ENCODE measurements at regions not wholly inside any gene's neighbourhood (a gene's known extent, or its start where the extent isn't known, plus 50 kb on each side); places are given as distances from the start of the nearest gene placed in this dataset.

DNA sequence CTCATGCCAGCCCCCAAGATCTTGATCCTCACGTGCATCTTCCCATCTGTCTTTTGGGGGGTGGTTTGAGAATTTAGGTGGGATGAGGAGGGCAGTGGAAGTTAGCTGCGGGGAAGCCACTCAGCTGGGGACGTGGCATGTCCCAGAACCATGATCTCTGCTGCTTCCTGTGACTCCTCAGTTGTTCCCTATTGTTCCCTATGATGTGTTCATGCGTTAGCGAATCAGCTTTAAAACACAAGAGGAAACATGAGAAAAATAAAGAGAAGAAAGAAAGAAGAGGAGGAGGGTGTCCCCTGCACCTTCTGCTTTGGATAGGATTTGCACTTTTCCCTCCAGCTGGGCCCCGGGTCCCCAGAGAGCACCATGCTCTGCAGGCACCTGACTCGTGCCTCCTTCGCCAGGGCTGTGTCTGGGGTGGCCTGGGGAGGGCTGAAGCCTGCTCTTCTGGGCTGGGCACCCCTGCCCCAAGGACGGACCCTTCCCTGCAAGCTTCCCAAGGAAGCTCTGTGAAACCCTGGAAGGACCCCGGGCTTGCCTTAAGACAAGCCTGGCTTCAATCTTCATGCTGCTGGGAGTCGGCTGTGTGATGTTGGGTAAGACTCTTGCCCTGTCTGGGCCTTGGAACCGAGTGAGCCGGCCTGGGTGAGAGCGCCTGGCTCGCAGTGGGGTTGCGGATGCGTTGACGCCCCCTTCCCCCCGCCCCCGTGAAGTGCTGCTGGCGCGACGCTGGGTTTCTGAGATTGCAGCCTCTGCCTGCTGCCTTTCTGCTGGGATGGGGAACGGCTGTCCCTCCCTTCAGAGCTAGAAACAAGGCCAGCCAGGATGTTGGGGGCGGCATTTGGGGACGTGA lies 62.8 kb upstream of the CIBAR2 start:
- no peak for DNase-seq

- no peak for DNase-seq
Measured at GRCh38 chr16:85175724-85176233, 63.5 kb upstream of the CIBAR2 start.

DNA sequence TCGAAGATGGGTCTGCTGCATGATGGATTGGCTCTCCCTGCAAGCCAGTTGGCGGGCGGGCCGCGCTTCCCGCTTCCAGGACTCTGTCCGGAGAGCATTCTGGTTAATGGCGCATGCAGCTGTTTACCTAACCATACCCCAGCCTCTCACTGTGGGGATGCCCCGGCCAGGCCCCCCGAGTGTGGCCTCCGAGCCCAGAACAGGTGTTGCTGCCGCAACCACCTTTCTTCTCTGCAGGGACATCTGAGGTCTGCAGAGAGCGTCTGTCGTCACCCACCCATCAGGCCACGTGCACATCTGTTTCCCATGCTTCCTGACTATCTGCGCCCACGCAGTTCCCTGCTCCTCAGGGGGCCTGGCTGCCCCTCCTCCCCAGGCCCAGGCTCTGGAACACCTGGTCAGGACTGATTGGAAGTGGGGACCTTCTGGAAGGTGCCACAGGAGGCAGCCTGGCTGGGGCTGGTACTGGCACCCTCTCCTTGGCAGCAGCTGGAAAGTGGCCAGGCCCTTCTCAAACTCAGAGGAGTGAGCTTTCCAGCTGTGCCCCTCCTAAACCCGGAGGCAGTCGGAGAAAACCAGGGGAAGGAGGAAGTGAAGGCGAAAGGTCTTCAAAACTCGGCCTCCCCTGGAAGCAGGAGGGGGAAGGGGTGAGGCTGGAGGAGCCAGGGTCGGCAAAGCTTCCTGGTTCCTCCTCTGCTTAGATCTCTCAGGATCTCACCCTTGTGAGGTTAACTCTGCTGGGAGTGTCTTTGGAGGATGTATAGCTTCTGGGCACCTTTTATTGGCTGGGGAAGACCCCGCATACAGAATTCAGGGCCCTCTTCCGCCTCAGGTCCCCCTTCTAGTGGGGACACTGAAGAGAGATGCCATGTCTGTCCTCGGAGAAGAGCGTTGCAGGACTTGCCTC lies 64.5 kb upstream of the CIBAR2 start:
- no peak for DNase-seq

DNA sequence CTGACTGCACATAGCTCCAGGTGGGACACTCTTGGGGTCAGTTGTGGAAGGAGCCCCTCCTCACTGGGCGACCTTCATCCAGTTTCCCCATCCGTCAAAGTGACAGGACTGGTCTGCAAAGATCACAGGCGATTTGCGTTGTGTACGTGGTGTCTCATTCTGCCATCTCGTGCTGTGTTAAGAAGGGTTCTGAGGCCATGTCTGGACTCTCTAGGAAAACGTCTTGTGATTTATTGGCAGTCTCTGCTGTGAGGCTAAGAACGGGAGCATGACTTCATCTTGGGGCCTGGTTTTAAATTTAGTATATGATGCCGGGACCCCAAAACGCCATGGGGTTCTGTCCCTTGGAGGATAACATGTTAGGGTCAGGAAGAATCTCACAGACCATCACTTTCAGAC lies 65.2 kb upstream of the CIBAR2 start:
- DNase-seq, result no peak

- DNase-seq, result no peak
Measured at GRCh38 chr16:85178006-85178591, 65.8 kb upstream of the CIBAR2 start.

DNA sequence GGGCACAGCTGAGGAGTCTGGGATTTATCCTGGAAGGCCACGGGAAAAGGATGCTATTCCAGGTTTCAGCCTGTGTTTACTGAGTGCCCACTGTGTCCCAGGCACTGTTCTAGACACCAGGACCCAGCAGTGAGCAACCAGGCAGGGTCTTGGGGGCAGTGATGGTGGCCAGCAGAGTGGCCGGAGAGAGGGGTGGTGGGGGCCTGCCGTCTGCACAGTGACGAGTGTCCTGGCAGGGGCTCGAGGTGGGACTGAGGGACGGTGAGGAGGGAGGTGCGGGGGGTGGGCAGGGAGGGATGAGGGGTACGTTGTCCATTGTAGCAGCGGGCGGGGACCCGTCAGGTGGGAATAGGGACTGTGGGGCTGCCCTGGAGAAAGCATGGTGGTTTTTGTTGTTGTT lies 66.3 kb upstream of the CIBAR2 start:
- DNase-seq, result no peak

DNA sequence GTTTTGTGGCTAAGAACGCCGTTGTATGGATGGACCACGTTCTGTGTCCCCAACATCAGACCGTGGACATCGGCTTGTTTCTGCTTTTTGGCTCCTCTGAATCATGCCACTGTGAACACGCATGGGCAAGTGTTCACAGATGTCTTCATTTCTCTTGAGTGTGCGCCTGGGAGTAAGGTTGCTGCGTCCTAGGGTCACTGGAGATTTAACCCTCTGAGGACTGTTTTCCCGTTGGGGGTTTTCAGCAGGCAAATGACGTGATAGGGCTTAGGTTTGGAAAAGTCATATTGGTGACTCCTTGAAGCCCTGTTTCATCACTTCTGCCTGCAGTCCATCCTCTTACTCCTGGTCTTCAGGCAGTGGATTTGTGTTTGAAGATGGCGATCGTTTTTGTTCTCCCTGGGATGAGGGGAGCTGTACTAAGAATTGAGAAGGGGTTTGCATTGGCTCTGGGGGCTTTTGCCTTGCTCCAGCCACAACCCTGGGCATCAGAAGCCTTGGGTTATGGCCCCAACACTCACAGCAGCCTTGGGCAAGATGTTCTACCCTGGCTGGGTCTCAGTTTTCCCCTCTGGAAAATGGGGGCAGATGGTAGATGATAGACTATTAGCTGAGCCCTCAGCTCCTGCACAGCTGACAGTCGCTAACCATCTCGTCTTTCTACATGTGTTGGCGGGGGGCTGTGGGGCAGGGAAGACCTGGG lies 67.2 kb upstream of the CIBAR2 start:
- no peak for DNase-seq

DNA sequence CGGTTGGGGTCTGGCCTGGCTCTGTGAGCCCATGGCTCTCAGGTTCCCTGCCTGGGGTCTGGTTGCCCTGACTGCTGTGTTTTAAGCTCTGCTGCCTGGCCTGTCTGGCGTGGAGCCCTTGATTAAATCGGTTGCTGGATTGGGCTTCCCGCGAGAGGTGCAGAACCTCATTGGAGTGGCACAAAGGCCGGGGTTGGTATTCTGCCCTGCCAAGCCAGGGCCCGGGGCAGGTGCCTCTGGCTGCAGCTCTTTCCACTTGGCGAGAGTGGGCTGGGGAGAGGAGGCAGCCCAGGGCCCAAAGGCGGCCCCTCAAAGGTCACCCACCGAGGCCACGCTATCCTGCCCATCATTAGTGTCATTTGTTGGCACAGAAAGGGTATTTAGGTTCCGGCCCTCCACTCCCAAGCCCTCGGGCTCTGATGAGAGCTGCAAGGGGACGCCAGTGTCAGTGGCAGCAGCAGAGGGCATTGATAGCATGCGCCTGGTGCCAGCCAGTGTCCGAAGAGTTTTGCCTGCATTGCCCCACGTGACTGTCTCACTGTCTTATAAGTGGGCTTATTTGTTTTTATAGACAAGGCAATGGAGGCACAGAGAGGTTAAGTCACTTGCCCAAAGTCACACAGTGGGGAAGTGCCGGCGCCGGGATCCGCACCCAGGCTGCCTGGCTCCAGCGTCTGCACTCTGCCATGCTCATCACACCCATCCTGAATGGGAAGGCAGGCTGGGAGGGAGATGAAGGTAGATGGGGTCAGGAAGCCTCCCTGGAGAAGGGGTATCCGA lies 68.0 kb upstream of the CIBAR2 start:
- no peak for DNase-seq

- no peak for DNase-seq
Measured at GRCh38 chr16:85180827-85181738, 68.8 kb upstream of the CIBAR2 start.

DNA sequence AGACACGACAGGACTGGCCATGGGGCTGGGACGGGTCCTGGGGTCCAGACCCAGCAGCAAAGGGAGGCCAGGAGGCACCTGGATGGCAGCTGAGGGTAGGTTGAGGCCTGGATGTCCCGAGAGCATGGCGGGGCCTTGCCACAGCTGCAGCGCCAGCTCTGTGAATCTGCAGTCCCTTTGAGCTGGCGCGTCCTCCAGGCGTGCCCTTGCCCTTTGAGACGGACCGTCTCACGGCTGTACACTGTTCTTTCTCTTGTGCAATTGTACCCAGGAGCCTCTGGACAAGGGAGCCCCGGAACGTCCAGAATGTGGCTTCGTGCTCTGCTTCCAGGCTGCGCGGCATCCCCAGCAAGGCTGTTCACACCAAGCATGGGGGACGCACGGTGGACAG lies 69.5 kb upstream of the CIBAR2 start:
- DNase-seq, result no peak

DNA sequence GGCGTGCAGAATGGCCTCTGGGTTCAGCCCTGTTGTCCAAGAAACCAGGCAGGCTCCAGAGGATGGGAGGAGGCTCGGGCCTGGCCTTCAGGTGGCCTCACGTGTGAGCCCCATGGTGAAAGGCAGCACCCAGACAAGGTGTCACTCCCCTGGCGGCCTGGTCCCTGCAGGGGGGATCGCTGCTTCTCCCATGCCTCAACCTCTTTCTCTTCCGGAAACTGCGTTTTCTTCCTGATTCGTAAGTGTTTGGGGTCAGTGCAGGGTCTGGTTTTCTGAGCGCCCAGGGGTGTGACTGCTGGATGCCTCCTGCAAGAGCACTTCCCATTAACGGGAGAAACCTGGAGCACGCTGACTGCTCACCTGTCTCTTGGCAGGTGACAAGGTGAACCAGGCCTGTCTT lies 70.0 kb upstream of the CIBAR2 start:
- no peak for DNase-seq

GRCh38 chr16:85182774-85183173 lies 70.5 kb upstream of the CIBAR2 start:
- DNase-seq, result no peak

DNA sequence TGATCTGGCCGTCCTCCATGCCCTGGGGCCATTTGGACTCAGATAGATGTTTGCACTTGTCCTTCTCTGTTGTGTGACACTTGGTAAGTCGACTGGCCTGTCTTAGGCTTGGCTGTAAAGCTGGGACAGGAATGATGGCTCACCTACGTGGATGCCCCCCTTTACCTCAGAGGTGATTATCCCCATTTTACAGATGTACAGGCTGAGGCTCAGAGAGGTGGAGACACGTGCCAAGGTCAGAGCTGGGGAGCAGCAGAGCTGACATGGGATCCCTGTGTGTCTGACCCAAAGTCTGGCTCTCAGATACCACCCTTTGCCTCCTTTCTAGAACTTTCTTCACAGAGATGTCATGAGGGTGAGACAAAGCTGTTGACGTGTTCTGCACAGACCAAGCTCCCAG lies 71.3 kb upstream of the CIBAR2 start:
- no peak for DNase-seq

GRCh38 chr16:85184404-85184803 lies 72.1 kb upstream of the CIBAR2 start:
- no peak for DNase-seq

DNA sequence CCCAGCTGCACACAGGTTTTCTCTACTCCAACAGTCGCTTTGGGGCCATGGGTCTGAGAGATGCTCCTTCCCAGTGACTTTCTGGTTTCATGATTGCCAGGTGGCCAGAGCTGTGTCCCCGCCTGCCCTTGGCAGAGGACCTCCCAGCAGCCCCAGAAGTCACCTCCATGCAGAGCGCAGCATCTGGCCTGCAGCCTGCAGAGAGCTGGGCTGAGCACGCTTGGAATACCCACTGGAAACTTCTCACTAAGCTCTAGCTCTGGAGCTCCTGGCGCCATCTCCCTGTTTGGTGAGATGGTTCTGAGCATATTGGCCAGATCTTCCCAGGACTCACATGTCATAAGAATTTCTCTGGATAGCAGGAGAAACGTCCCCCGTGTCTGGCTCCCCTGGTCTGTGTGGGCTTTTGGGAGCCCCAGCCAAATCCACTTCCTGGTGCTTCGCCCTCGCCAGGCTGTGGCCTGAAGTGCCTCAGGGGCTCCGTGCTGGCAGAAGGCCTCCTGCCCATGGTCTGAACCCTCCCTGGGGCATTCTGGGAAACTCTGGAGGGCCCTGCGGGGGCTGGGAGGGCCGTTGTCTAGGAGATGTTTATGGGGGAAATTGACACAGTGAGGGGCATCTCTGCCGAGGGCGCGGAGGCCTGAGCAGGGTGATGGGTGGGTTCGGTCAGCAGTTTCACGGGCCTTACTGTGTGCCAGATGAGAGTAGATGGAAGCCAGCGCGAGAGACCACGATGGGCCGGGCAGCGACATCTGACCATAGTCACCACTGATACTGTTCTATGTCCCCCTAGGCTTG lies 73.2 kb upstream of the CIBAR2 start:
- no peak for DNase-seq

DNA sequence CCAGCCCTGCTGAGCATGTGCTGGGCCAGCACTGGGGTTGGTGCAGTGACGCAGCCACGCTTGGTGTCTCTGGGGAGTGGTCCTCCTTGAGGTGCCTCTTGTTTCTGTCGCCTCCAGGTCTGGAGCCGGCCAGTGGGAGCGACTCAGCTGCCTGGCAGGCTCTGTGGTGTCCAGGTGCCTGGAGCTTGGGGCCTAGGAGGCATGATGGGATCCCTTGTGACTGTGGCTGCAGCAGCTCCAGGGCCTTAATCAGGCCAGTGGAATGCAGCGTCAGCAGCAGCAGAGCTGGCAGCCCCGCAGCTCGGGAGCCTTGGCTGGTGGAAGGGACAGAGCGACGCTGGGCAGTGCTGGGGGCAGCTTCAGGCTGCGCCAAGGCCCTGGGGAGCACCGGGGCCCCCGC lies 74.7 kb upstream of the CIBAR2 start:
- no peak for DNase-seq

- no peak for DNase-seq
Measured at GRCh38 chr16:85187447-85187846, 75.2 kb upstream of the CIBAR2 start.

GRCh38 chr16:85187886-85188285 lies 75.6 kb upstream of the CIBAR2 start:
- no peak for DNase-seq

- DNase-seq, result no peak
Measured at GRCh38 chr16:85188822-85189672, 76.8 kb upstream of the CIBAR2 start.

Measured in left hindlimb (tissue), 1 donor.